ENCODE measurements at regions not wholly inside any gene's neighbourhood (a gene's known extent, or its start where the extent isn't known, plus 50 kb on each side); places are given as distances from the start of the nearest gene placed in this dataset.

DNA sequence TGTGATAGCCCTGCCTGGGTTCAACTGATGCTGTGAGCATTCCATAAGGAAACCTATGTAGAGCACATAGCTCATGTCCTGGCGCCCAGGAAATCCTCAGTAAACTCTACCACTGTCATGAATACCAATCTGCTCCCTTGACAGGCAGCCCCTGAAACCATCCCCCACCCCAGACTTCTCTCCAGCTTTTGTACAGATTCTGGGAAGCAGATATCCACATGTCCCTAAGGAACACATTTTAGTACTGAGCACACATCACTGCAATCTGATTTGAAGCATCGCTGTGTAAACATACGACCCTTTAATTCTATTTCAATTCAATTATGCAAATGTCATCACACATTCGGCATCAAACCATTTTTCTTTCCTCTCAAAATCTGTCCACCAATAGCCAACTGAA, 89.5 kb upstream of the FSTL4 start:
- Histone ChIP-seq H3K4me3 (ENCODE audit: low read length, poor library complexity, severe bottlenecking) (no peak overlapping the region), H3K4me2 (ENCODE audit: low read depth, low read length, poor library complexity, severe bottlenecking) (no peak overlapping the region), H3K79me2 (ENCODE audit: insufficient read depth, low read length) (no peaks in the 10 kb centered on the region), H4K20me1 (ENCODE audit: insufficient read depth, low read length, poor library complexity, severe bottlenecking) (no peaks in the 10 kb centered on the region), H3F3A (ENCODE audit: low read depth) (no peaks in the 10 kb centered on the region), H2AFZ (ENCODE audit: low read length) (no peak overlapping the region), H3K9me2 (replicated peaks; ENCODE audit: low read depth, low read length) (no peaks in the 10 kb centered on the region), H3K9ac (ENCODE audit: low read depth, low read length, poor library complexity, severe bottlenecking) (no peak overlapping the region), H3K27me3 (ENCODE audit: insufficient read depth, low read length, poor library complexity, severe bottlenecking) (no peaks in the 10 kb centered on the region), H3K4me1 (ENCODE audit: insufficient read depth, low read length, poor library complexity, severe bottlenecking) (no peaks in the 10 kb centered on the region), H3K36me3 (ENCODE audit: insufficient read depth, low read length) (no peaks in the 10 kb centered on the region), H3K9me3 (ENCODE audit: insufficient read depth, low read depth, low read length) (no peaks in the 10 kb centered on the region)
- no peak for TF ChIP-seq EZH2phosphoT487 (IDR thresholded peaks at IDR 0.05; ENCODE audit: borderline replicate concordance)

GRCh38 chr5:133700251-133700650, 87.9 kb upstream of the FSTL4 start:
- H3K9me3 ChIP-seq (ENCODE audit: insufficient read depth, low read depth, low read length), result no peaks in the 10 kb centered on the region
- no peaks in the 10 kb centered on the region for H3K9me2 ChIP-seq (replicated peaks; ENCODE audit: low read depth, low read length)
- H3K4me3 ChIP-seq (ENCODE audit: low read length, poor library complexity, severe bottlenecking), result no peak overlapping the region
- no peak overlapping the region for H3K4me2 ChIP-seq (ENCODE audit: low read depth, low read length, poor library complexity, severe bottlenecking)
- H2AFZ ChIP-seq (ENCODE audit: low read length), result no peak overlapping the region
- H3F3A ChIP-seq (ENCODE audit: low read depth), result no peaks in the 10 kb centered on the region
- no peaks in the 10 kb centered on the region for H3K27me3 ChIP-seq (ENCODE audit: insufficient read depth, low read length, poor library complexity, severe bottlenecking)
- no peaks in the 10 kb centered on the region for H3K4me1 ChIP-seq (ENCODE audit: insufficient read depth, low read length, poor library complexity, severe bottlenecking)
- no peaks in the 10 kb centered on the region for H3K36me3 ChIP-seq (ENCODE audit: insufficient read depth, low read length)
- no peak for TF ChIP-seq EZH2phosphoT487 (IDR thresholded peaks at IDR 0.05; ENCODE audit: borderline replicate concordance)
- no peak for TF ChIP-seq CTCF (conservative IDR thresholded peaks at IDR 0.05; ENCODE audit: low read length)
- no peaks in the 10 kb centered on the region for H3K79me2 ChIP-seq (ENCODE audit: insufficient read depth, low read length)
- no peak overlapping the region for H3K9ac ChIP-seq (ENCODE audit: low read depth, low read length, poor library complexity, severe bottlenecking)
- H4K20me1 ChIP-seq (ENCODE audit: insufficient read depth, low read length, poor library complexity, severe bottlenecking), result no peaks in the 10 kb centered on the region

GRCh38 chr5:133698646-133699526, 86.5 kb upstream of the FSTL4 start:
- no peak overlapping the region for H3K9ac ChIP-seq (ENCODE audit: low read depth, low read length, poor library complexity, severe bottlenecking)
- no peaks in the 10 kb centered on the region for H3K4me1 ChIP-seq (ENCODE audit: insufficient read depth, low read length, poor library complexity, severe bottlenecking)
- TF ChIP-seq CTCF (conservative IDR thresholded peaks at IDR 0.05; ENCODE audit: low read length) (no peak), EZH2phosphoT487 (IDR thresholded peaks at IDR 0.05; ENCODE audit: borderline replicate concordance) (no peak)
- H4K20me1 ChIP-seq (ENCODE audit: insufficient read depth, low read length, poor library complexity, severe bottlenecking), result no peaks in the 10 kb centered on the region
- H3K79me2 ChIP-seq (ENCODE audit: insufficient read depth, low read length), result no peaks in the 10 kb centered on the region
- no peaks in the 10 kb centered on the region for H3K27me3 ChIP-seq (ENCODE audit: insufficient read depth, low read length, poor library complexity, severe bottlenecking)
- H3K9me3 ChIP-seq (ENCODE audit: insufficient read depth, low read depth, low read length), result no peaks in the 10 kb centered on the region
- H3K4me3 ChIP-seq (ENCODE audit: low read length, poor library complexity, severe bottlenecking), result no peak overlapping the region
- no peak overlapping the region for H3K4me2 ChIP-seq (ENCODE audit: low read depth, low read length, poor library complexity, severe bottlenecking)
- H2AFZ ChIP-seq (ENCODE audit: low read length), result no peak overlapping the region
- no peaks in the 10 kb centered on the region for H3K36me3 ChIP-seq (ENCODE audit: insufficient read depth, low read length)
- no peaks in the 10 kb centered on the region for H3F3A ChIP-seq (ENCODE audit: low read depth)
- H3K9me2 ChIP-seq (replicated peaks; ENCODE audit: low read depth, low read length), result no peaks in the 10 kb centered on the region

GRCh38 chr5:133698259-133698554, 85.9 kb upstream of the FSTL4 start:
- H3K4me1 ChIP-seq (ENCODE audit: insufficient read depth, low read length, poor library complexity, severe bottlenecking), result no peaks in the 10 kb centered on the region
- no peak overlapping the region for H3K4me2 ChIP-seq (ENCODE audit: low read depth, low read length, poor library complexity, severe bottlenecking)
- H3K79me2 ChIP-seq (ENCODE audit: insufficient read depth, low read length), result no peaks in the 10 kb centered on the region
- TF ChIP-seq CTCF (conservative IDR thresholded peaks at IDR 0.05; ENCODE audit: low read length) (no peak), EZH2phosphoT487 (IDR thresholded peaks at IDR 0.05; ENCODE audit: borderline replicate concordance) (no peak)
- H3K4me3 ChIP-seq (ENCODE audit: low read length, poor library complexity, severe bottlenecking), result no peak overlapping the region
- H2AFZ ChIP-seq (ENCODE audit: low read length), result no peak overlapping the region
- no peak overlapping the region for H3K9ac ChIP-seq (ENCODE audit: low read depth, low read length, poor library complexity, severe bottlenecking)
- no peaks in the 10 kb centered on the region for H3K9me3 ChIP-seq (ENCODE audit: insufficient read depth, low read depth, low read length)
- H3F3A ChIP-seq (ENCODE audit: low read depth), result no peaks in the 10 kb centered on the region
- no peaks in the 10 kb centered on the region for H3K9me2 ChIP-seq (replicated peaks; ENCODE audit: low read depth, low read length)
- no peaks in the 10 kb centered on the region for H3K36me3 ChIP-seq (ENCODE audit: insufficient read depth, low read length)
- no peaks in the 10 kb centered on the region for H3K27me3 ChIP-seq (ENCODE audit: insufficient read depth, low read length, poor library complexity, severe bottlenecking)
- no peaks in the 10 kb centered on the region for H4K20me1 ChIP-seq (ENCODE audit: insufficient read depth, low read length, poor library complexity, severe bottlenecking)
